ENCODE measurements at regions not wholly inside any gene's neighbourhood (a gene's known extent, or its start where the extent isn't known, plus 50 kb on each side); places are given as distances from the start of the nearest gene placed in this dataset.

DNA sequence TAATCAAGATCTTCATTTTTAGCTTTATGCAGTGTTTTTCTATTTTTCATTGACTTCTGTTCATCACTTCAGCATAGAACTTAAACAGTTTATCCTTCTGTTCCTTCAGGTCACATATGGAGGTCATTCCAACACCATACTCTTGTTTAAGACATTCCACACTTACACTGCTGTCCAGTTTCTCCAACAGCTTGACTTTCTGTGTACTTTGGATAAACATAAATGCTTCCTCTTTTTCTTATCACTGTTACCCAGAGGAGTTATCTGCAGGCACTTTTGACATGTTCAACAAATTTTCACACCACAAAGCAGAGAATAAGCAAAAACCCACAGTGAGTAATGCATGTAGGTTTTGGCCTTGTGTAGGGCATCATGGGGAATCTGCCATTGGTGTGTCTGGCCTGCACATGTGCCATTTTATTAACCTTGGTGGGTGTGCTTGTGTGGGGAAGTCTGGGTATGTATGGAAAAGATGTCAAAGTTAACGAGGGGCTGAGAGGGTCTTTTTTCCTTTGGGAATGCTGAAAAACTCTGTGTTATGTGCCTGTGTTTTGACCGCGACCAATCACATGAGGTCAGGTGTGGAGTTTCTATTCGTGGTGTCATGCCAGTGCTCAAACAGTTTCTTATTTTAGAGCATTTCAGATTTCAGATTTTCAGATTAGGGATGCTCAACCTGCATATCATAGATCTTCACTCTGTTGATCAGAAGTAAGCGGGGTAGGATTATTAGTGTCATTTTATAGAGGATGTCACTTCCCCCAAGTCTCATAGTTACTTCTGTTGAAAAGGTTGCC is 53.9 kb upstream of the ACVR1 start:
- Histone ChIP-seq H3K27ac (no peak overlapping the region), H3K27me3 (no peaks in the 10 kb centered on the region), H3K4me1 (no peaks in the 10 kb centered on the region), H3K36me3 (no peaks in the 10 kb centered on the region), H3K4me3 (no peak overlapping the region), H3K9me3 (no peaks in the 10 kb centered on the region)
- DNase-seq (ENCODE audit: low spot score), result no peak
- TF ChIP-seq, protein P1, sequence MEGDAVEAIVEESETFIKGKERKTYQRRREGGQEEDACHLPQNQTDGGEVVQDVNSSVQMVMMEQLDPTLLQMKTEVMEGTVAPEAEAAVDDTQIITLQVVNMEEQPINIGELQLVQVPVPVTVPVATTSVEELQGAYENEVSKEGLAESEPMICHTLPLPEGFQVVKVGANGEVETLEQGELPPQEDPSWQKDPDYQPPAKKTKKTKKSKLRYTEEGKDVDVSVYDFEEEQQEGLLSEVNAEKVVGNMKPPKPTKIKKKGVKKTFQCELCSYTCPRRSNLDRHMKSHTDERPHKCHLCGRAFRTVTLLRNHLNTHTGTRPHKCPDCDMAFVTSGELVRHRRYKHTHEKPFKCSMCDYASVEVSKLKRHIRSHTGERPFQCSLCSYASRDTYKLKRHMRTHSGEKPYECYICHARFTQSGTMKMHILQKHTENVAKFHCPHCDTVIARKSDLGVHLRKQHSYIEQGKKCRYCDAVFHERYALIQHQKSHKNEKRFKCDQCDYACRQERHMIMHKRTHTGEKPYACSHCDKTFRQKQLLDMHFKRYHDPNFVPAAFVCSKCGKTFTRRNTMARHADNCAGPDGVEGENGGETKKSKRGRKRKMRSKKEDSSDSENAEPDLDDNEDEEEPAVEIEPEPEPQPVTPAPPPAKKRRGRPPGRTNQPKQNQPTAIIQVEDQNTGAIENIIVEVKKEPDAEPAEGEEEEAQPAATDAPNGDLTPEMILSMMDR (IDR thresholded peaks at IDR 0.05), result no peak

GRCh38 chr2:157928372-157928771 is 52.2 kb upstream of the ACVR1 start:
- TF ChIP-seq, protein P1 (IDR thresholded peaks at IDR 0.05), result no peak

GRCh38 chr2:157927155-157927554 is 51.0 kb upstream of the ACVR1 start:
- H3K27ac ChIP-seq, result no peak overlapping the region
- H3K36me3 ChIP-seq, result no peaks in the 10 kb centered on the region
- H3K4me3 ChIP-seq, result no peak overlapping the region
- DNase-seq (ENCODE audit: low spot score), result no peak
- no peaks in the 10 kb centered on the region for H3K27me3 ChIP-seq
- TF ChIP-seq, protein P1 (IDR thresholded peaks at IDR 0.05), result no peak
- no peaks in the 10 kb centered on the region for H3K9me3 ChIP-seq
- no peaks in the 10 kb centered on the region for H3K4me1 ChIP-seq

More at GRCh38 chr2:157928372-157928771, 52.2 kb upstream of the ACVR1 start:
- Histone ChIP-seq H3K4me1 (no peaks in the 10 kb centered on the region), H3K27me3 (no peaks in the 10 kb centered on the region), H3K9me3 (no peaks in the 10 kb centered on the region), H3K4me3 (no peak overlapping the region), H3K27ac (no peak overlapping the region), H3K36me3 (no peaks in the 10 kb centered on the region)
- DNase-seq (ENCODE audit: low spot score), result no peak

Data from right atrium auricular region (tissue), 2 donors.